ENCODE measurements at regions not wholly inside any gene's neighbourhood (a gene's known extent, or its start where the extent isn't known, plus 50 kb on each side); places are given as distances from the start of the nearest gene placed in this dataset.
"Not testable (repeated sequence)": the region's sequence is repeated elsewhere in the genome, so short reads cannot be mapped to it uniquely, and the experiment has no call there.

GRCh38 chr4:85106805-85107336 lies 140.4 kb upstream of the WDFY3 start:
- DNase-seq, result no peak

GRCh38 chr4:85107553-85107952 lies 141.1 kb upstream of the WDFY3 start:
- DNase-seq, result peak; percentile 15 to 43

GRCh38 chr4:85113706-85114105 lies 147.2 kb upstream of the WDFY3 start:
- DNase-seq, result no peak

- no peak for DNase-seq
Measured at GRCh38 chr4:85114526-85114925, 148.0 kb upstream of the WDFY3 start.

- DNase-seq, result no peak
Measured at GRCh38 chr4:85116008-85116407, 149.5 kb upstream of the WDFY3 start.

DNA sequence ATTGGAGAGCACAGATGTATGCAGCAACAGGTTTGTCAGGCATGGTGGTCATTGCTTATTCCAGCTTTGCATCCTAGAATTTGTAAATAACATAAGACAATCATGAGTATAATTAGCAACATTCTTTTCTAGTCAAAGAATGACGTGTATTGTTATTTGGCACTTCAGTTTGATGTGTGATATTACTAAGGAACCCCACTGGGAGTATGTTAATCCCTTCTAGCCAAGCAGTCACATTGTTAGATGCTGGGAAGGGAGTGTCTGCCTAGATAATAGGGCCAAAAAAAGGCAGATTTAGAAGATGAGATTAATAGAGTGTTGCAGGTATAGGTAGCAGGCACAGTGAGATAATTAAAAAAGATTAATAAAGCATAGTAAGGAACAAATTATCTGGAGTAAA lies 159.2 kb upstream of the WDFY3 start:
- DNase-seq, result no peak

DNA sequence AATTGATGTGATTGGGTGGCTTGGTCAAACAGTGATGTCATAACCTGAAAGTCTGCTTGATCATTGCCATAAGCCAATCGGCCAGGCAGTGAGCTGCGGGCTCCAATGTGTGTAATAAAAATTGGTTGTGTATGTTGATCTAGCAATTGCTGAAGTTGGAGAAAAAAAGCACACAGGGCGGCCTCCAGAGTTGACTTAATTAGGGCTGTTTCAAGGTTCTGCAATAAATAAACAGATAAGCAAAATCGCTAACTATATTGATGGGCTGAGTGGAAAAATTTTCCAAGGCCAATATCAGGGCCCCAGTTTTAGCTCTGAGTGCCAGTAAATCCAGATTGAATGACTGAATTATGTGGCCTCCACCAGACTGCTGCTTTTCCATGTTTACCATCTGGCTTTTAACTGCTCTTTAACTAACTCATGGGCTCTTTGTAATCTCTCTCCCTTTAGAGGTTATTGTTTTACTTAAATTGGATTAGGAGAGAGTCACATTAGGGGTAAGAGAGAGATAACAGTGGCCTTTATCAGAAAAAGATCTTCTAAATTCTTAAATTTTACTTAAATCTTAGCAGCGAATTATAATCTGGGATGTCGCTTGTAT lies 160.6 kb upstream of the WDFY3 start:
- peak; percentile 2 to 39 for DNase-seq

GRCh38 chr4:85127653-85128052 lies 161.2 kb upstream of the WDFY3 start:
- peak in 1 of 2 experiments; percentile 7 for DNase-seq

DNA sequence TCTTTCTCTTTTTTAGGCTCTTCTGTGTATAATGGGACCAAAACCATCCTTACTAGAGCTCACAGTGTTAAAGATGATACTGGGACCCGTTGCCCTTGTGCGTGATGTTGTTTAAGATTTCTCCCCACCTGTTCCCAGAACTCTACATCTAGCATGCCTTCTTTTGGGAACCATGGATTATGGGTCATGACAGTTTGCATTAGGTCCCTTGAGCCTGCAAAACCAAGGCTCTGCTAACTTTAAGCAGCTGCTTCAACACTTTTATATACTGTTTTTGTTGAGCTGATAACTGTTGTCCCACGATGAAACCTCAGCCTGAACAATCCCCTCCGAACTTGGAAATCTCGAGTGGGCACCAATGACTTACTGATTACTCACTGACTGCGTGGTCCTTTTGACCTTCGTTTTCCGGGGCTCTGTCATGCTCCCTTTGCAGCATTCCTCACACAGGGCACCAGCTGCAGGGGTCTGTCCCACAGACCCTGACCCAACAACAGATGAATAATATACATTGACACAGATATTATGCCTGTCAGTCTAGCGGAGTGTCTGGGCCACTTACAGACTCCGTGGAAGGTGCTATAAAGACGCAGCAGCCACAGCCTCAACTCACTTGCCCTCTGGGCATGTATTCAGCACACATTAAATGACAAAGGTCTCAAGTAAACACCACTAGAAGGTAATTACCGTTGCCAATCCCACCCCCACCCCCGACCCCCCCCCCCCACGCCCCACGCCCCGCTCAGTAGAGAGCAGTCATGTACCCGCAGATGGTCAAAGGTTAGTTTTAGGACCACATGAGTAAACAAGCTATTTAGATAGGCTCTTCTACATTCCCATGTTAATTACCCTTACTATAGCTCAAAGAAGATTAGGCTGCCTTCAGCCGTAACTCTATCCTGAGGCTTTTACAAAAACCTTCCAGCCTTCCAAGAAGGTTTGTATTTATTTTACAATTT lies 162.0 kb upstream of the WDFY3 start:
- DNase-seq, result peak in 1 of 2 experiments; percentile 0

DNA sequence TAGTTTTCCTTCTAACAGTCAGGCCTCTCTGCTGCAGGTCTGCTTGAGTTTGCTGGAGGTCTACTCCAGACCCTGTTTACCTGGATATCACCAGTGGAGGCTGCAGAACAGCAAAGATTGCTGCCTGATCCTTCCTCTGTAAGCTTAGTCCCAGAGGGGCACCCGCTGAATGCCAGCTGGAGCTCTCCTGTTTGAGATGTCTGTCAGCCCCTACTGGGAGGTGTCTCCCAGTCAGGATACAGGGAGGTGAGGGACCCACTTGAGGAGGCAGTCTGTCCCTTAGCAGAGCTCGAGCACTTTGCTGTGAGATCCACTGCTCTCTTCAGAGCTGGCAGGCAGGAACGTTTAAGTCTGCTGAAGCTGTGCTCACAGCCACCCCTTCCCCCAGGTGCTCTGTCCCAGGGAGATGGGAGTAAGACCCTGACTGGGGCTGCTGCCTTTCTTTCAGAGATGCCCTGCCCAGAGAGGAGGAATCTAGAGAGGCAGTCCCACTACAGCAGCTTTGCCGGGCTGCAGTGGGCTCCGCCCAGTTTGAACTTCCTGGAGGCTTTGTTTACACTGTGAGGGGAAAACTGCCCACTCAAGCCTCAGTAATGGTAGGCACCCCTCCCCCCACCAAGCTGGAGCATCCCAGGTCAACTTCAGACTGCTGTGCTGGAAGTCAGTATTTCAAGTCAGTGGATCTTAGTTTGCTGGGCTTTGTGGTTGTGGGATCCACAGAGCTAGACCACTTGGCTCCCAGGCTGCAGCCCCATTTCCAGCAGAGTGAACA lies 163.1 kb upstream of the WDFY3 start:
- peak; percentile 10 to 56 for DNase-seq

DNA sequence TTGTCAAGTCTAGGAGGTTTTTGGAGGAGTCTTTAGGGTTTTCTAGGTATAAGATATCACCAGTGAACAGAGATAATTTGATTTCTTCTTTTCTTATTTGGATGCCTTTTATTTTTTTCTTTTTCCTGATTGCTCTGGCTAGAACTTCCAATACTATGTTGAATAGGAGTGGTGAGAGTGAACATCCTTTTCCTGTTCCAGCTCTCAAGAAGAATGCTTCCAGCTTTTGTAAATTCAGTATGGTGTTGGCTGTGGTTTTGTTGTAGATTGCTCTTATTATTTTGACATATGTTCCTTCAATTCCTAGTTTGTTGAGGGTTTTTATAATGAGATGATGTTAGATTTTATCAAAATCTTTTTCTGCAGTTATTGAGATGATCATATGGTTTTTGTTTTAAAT lies 165.6 kb upstream of the WDFY3 start:
- DNase-seq, result no peak

DNA sequence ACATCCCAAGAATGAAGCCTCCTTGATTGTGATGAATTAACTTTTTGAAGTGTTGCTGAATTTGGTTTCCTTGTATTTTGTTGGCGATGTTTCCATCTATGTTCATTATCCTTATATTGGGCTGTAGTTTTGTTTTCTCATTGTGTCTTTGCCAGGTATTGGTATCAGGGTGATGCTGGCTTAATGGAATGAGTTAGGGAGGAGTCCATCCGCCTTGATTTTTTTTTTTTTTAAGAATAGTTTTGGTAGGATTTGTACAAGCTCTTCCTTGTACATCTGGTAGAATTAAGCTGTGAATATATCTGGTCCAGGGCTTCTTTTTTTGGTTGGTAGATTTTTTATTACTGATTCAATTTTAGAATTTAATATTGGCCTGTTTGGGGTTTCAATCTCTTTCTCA lies 166.1 kb upstream of the WDFY3 start:
- no peak for DNase-seq

- not testable (repeated sequence) for DNase-seq
Measured at GRCh38 chr4:85139749-85140148, 173.3 kb upstream of the WDFY3 start.

- DNase-seq, result no peak
Measured at GRCh38 chr4:85142451-85142850, 176.0 kb upstream of the WDFY3 start.

DNA sequence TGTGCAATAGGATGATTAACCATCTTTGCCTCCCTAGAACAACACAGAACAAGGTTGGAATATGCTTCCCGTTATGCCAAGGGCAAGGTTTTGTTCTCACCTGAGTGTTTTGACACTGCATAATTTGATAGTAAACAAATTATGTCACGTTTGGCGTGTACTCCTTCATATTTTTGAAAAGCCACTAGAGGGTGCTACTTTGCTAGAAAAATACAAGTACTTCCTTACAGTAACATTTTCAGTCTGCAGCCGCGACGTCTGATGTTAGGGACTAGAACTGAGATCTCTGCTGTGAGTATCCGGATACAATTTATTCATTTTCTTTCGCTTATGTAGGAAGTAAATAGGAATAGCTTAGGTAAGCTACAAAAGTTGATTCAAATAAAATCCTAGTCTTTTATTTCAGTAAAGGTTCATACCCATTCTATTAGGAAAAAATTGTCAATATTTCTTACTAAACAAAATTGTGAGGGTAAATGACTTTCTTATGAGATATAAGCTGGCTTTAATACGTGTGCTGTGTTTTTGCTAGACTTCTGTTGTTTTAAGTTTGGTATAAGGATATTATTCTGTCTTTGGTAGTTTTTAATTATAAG lies 181.1 kb upstream of the WDFY3 start:
- DNase-seq, result peak; percentile 33 to 53

GRCh38 chr4:85149676-85150075 lies 183.2 kb upstream of the WDFY3 start:
- DNase-seq, result no peak

GRCh38 chr4:85151371-85151770 lies 184.9 kb upstream of the WDFY3 start:
- DNase-seq, result no peak

DNA sequence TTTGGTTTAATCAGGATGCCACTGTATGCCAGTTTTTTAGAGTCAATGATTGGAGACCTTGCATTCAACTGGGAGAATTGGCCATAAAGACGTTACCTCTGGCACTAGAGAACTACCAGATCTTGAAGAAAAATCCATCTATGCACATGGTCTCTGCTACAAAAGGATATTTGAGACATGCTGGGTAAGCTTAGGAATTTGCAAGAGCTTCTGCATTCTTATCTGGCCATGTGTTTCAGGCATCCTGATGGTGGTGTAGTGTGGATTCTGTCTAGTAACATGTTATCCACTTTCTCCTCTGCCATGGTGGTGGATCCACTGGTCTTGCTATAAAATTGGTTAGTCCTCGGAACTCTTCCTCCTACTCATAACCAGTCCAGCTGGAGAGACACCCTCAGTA lies 185.3 kb upstream of the WDFY3 start:
- DNase-seq, result no peak

DNA sequence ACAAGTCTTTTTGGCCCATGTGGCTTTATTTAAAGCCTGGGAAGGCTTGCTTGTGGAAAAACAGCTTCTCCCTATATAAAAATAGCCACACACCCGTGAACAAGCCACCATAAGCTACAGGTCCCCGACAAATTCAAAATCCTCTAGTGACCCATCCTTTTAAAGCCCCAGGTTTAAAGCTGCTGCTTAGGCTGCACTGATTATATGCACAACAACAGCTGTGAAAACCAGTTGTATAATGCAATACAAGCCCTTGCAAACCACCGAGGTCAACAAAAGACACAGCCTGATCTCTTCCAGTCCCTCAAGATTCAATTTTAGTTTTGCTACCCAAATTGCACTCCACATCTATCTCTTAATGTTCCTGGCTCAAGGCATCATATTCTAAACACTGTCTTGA lies 186.0 kb upstream of the WDFY3 start:
- DNase-seq, result no peak

DNA sequence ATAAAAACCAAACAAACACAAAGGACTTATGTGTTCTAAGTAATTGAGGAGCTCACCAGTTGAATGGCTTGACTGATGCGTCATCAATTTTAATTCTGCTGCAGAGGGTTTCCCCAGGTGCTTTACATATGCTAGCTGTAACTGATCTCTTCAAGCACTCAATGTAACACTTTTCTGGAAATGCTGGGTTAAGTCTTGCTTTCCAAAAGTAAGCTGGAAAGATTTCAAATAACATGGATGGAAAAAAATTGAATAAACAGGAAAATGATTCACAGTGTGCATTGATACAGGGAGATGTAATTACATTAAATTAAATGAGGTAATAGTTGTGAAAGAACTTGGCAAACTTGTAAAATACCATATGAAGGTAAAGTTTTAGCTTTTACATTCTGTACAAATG lies 186.7 kb upstream of the WDFY3 start:
- peak in 1 of 2 experiments; percentile 26 for DNase-seq

DNA sequence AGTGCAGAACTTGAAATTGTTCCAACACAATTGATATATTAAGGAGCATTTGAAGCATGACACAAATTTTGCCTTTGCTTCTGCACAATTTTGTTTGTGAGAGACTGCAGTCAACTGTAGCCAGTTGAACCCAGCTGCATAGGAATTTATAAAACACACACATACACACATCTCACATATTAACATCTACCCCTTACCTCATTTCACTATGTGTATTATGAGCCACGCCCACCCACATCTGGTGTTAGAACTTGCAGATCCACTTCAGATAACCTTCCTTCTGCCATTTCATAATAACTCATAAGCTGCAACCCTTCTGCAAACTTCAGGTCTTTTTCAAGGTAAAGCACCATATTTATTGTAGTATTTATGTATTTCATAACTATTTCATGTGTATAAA lies 188.1 kb upstream of the WDFY3 start:
- peak; percentile 37 to 75 for DNase-seq

DNA sequence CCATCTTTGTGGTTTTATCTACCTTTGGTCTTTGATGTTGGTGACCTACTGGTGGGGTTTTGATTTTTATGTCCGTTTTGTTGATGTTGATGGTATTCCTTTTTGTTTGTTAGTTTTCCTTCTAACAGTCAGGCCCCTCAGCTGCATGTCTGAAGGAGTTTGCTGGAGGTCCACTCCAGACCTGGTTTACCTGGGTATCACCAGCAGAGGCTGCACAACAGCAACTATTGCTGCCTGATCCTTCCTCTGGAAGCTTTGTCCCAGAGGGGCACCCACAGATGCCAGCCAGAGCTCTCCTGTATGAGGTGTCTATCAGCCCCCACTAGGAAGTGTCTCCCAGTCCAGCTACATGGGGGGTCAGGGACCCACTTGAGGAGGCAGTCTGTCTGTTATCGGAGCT lies 199.3 kb upstream of the WDFY3 start:
- no peak for DNase-seq

GRCh38 chr4:85166318-85166717 lies 199.8 kb upstream of the WDFY3 start:
- no peak for DNase-seq
